Sigmoid colon (tissue), 4 donors: ENCODE measurements at regions not wholly inside any gene's neighbourhood (a gene's known extent, or its start where the extent isn't known, plus 50 kb on each side); places are given as distances from the start of the nearest gene placed in this dataset.

ENCODE experiments used
- POLR2A ChIP-seq, 2 donors: fragments of 450-650 bp; IDR thresholded peaks; one replicate each; pipeline ENCODE4 v1.6.1; 2016; ENCODE audit warnings: antibody characterized with exemption in 2 of 2, mild to moderate bottlenecking in 2 of 2, moderate library complexity in 2 of 2
- POLR2AphosphoS5 ChIP-seq, 4 donors: sonication (generic); formaldehyde crosslinking; IDR thresholded peaks; one replicate each; pipeline ENCODE4 v1.6.1; 2017; ENCODE audit warnings: antibody characterized with exemption in 4 of 4
- TF ChIP-seq, protein P1 (sequence below), 4 experiments: fragments of 450-650 bp in 3 of 4; fragments of 200-600 bp in 1 of 4; IDR thresholded peaks; one replicate each; pipeline ENCODE4 v1.5.1; 2016 to 2019; ENCODE audit warnings: antibody characterized with exemption in 4 of 4, mild to moderate bottlenecking in 3 of 4, moderate library complexity in 2 of 4

DNA sequence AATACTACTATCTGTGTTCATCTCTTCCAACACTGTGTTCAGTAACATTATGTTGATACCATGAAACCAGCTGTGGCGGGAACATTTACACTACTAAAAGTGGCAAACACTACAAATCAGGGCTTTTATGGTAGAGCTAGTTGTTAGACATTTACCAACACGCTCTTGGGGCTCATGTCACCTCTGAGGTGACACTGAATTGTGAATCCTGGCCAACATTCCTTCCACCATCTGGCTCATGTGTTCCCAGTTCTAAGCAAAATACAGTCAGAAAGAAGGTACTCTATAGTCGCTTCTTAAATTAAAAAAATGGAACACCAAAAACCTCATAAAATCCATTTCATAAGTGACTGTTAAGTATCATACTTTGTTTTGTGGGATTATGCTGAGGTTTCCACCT, 436.6 kb downstream of the FUT8 start:
- TF ChIP-seq, protein P1, sequence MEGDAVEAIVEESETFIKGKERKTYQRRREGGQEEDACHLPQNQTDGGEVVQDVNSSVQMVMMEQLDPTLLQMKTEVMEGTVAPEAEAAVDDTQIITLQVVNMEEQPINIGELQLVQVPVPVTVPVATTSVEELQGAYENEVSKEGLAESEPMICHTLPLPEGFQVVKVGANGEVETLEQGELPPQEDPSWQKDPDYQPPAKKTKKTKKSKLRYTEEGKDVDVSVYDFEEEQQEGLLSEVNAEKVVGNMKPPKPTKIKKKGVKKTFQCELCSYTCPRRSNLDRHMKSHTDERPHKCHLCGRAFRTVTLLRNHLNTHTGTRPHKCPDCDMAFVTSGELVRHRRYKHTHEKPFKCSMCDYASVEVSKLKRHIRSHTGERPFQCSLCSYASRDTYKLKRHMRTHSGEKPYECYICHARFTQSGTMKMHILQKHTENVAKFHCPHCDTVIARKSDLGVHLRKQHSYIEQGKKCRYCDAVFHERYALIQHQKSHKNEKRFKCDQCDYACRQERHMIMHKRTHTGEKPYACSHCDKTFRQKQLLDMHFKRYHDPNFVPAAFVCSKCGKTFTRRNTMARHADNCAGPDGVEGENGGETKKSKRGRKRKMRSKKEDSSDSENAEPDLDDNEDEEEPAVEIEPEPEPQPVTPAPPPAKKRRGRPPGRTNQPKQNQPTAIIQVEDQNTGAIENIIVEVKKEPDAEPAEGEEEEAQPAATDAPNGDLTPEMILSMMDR (IDR thresholded peaks at IDR 0.05): no peak
- TF ChIP-seq POLR2AphosphoS5 (IDR thresholded peaks at IDR 0.05) (no peak), POLR2A (IDR thresholded peaks at IDR 0.05) (no peak)
